ENCODE measurements at regions not wholly inside any gene's neighbourhood (a gene's known extent, or its start where the extent isn't known, plus 50 kb on each side); places are given as distances from the start of the nearest gene placed in this dataset.

DNA sequence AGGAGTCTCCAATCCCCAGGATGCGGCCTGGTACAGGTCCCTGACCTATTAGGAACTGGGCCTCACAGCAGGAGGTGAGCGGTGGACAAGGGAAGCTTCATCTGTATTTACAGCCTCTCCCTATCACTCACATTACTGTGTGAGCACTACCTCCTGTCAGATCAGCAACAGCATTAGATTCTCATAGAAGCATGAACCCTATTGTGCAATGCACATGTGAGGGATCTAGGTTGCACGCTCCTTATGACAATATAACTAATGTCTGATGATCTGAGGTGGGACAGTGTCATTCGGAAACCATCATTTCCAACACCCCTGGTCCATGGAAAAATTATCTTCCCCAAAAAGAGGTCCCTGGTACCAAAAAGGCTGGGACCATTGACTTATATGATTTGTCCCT lies 1000.5 kb downstream of the FLRT2 start:
- DNase-seq (ENCODE audit: low read depth): no peak
- TF ChIP-seq, protein P1, sequence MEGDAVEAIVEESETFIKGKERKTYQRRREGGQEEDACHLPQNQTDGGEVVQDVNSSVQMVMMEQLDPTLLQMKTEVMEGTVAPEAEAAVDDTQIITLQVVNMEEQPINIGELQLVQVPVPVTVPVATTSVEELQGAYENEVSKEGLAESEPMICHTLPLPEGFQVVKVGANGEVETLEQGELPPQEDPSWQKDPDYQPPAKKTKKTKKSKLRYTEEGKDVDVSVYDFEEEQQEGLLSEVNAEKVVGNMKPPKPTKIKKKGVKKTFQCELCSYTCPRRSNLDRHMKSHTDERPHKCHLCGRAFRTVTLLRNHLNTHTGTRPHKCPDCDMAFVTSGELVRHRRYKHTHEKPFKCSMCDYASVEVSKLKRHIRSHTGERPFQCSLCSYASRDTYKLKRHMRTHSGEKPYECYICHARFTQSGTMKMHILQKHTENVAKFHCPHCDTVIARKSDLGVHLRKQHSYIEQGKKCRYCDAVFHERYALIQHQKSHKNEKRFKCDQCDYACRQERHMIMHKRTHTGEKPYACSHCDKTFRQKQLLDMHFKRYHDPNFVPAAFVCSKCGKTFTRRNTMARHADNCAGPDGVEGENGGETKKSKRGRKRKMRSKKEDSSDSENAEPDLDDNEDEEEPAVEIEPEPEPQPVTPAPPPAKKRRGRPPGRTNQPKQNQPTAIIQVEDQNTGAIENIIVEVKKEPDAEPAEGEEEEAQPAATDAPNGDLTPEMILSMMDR (IDR thresholded peaks at IDR 0.05; ENCODE audit: control insufficient read depth, extremely low read depth, insufficient read depth): no peak
- H3K4me3 ChIP-seq (ENCODE audit: low read depth, low read length): no peak overlapping the region

DNA sequence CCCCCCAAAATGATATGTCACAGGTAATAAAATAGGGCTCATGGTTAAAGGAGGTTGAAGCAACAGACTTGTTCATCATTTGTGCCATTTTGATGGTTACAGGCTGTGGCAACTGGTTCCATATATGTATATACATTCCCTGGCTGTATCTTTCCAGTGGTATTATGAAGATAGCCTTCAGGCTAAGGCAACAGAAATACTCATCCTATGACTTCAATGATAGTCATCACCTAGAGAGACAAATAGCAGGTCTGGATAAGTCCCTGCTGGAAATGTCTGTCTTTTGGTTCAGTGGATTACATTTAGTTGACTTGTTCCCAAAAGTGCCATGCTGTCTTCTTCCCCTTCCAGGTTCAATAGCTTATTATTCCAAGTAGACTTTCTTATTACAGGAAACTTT lies 997.4 kb downstream of the FLRT2 start:
- TF ChIP-seq, protein P1 (IDR thresholded peaks at IDR 0.05; ENCODE audit: control insufficient read depth, extremely low read depth, insufficient read depth): no peak
- no peak overlapping the region for H3K4me3 ChIP-seq (ENCODE audit: low read depth, low read length)
- DNase-seq (ENCODE audit: low read depth): no peak

DNA sequence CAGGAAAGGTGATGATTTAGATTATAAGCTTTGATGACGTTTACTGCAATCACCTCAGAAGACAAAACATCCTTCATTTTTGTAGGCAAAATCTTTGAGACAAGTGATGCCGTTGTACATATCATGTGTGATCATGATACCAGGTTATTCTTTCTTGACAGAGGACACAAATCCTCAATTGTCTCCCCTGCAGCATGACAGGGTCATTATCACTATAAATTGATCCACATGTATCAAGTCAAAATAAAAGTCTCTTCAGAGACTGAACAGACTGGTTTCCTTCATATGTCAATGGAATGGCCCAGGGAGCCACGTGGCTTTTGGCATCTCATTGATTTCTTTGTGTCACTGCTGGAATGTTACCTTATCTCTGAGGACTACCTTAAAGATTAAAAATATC lies 995.7 kb downstream of the FLRT2 start:
- DNase-seq (ENCODE audit: low read depth): no peak
- no peak overlapping the region for H3K4me3 ChIP-seq (ENCODE audit: low read depth, low read length)
- TF ChIP-seq, protein P1 (IDR thresholded peaks at IDR 0.05; ENCODE audit: control insufficient read depth, extremely low read depth, insufficient read depth): no peak

DNA sequence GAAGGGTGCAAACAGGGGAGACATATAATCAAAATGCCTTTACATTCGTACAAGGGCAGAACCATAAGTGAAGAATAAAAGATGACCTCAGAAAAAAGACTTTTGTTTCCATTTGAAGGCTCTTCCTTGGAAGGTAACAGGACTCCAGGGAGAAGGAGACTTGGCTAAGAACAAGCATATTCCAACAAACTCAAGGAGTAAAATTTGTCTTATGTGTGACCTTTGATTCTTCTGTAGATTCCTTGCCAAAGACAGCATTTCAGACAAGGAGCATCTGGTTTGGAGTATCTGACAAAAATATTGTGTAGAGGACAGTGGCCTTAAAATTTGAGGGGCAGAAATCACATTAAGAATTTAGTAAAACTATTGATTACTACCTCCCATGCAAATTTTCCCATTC lies 991.9 kb downstream of the FLRT2 start:
- H3K4me3 ChIP-seq (ENCODE audit: low read depth, low read length): no peak overlapping the region
- no peak for DNase-seq (ENCODE audit: low read depth)
- TF ChIP-seq, protein P1 (IDR thresholded peaks at IDR 0.05; ENCODE audit: control insufficient read depth, extremely low read depth, insufficient read depth): no peak

DNA sequence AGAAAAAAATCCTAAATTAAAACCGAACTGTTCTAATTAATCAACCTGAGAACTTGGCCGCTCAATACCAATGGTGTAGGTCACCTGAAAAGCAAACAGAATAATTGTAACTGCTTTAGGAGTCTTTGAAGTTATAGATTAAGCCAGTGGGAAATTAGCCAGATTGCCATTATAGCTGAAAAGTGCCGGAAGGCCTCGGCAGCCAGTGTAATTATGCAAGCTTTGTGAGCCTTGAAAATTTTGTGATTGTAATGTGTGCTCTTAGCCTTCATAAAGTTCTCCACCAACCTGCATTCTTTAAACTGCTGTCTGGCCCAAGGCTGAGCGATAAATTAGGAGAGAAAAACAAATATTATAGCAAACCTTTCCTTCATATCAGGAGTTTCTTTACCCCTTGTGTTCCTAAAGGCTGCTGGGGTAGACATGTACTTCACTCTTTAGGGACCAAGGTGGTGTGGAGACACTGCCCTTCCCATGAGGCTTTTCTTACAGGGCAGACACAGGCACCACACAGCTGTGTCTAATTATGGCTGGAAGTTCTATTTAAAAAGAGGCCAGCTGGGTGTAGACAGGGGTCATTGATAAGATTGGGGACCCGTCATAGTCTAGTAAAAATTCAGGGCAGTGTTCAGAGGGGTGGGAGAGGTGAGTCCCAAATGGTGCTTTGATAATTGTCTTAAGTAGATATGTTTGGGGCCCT lies 991.2 kb downstream of the FLRT2 start:
- H3K4me3 ChIP-seq (ENCODE audit: low read depth, low read length): no peak overlapping the region
- DNase-seq (ENCODE audit: low read depth): no peak
- TF ChIP-seq, protein P1 (IDR thresholded peaks at IDR 0.05; ENCODE audit: control insufficient read depth, extremely low read depth, insufficient read depth): no peak

DNA sequence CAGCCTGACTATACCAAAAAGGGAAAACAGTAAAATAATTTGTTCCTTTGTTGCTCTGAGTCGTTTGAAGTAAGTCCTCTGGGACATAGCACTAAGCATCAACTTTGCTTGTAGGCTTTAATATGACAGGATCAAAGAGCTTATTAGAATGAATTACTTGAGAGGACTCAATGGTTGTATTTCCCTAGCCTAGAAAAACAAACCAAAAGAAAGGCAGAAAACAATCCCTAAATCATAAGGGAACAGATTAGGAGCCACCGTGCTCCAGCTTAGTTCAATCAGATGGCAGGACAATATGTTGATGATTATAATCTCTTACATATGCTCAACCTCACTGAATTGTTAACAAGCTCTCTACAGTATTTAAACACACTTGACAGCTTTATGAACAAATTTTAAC lies 988.4 kb downstream of the FLRT2 start:
- H3K4me3 ChIP-seq (ENCODE audit: low read depth, low read length): no peak overlapping the region
- no peak for DNase-seq (ENCODE audit: low read depth)
- TF ChIP-seq, protein P1 (IDR thresholded peaks at IDR 0.05; ENCODE audit: control insufficient read depth, extremely low read depth, insufficient read depth): no peak

DNA sequence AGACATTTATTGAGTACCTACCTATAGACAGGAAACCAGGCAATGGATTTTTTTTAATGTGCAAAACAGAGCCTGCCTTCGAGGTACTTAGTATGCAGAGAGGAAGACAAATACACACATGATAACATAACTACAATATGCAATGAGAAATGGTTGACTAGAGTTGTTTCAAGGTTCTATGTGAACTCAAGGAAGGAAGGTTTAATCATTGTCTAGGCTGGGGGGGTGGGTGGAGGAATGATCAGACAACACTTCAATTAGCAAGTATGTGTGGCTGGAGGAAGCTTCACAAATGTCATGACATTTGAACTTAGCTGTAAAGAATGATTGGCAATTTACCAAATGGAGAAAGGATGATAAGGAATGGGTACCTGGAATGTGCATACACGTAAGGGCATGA lies 985.3 kb downstream of the FLRT2 start:
- DNase-seq (ENCODE audit: low read depth): no peak
- TF ChIP-seq, protein P1 (IDR thresholded peaks at IDR 0.05; ENCODE audit: control insufficient read depth, extremely low read depth, insufficient read depth): no peak
- H3K4me3 ChIP-seq (ENCODE audit: low read depth, low read length): no peak overlapping the region
